Adrenal gland (tissue), 5 donors: ENCODE measurements at regions not wholly inside any gene's neighbourhood (a gene's known extent, or its start where the extent isn't known, plus 50 kb on each side); places are given as distances from the start of the nearest gene placed in this dataset.

Source experiments
- CTCF ChIP-seq, 6 experiments: fragments of 450-650 bp in 4 of 6; fragments of 200-600 bp in 2 of 6; sonication (generic) in 1 of 6; IDR thresholded peaks; 1 replicate in 5 of 6; 2 replicates in 1 of 6; pipeline versions ENCODE4 v1.5.1 to v1.8.0; 2016 to 2021; ENCODE audit warnings: antibody characterized with exemption in 6 of 6, mild to moderate bottlenecking in 2 of 6, moderate library complexity in 1 of 6
- POLR2A ChIP-seq, 2 donors: fragments of 450-650 bp; IDR thresholded peaks; one replicate each; pipeline ENCODE4 v1.6.1; 2017; ENCODE audit warnings: antibody characterized with exemption in 2 of 2, mild to moderate bottlenecking in 2 of 2, moderate library complexity in 1 of 2
- donor health status: DM: no; HTN: no; CAD: no.

- TF ChIP-seq CTCF (IDR thresholded peaks at IDR 0.05) = no peak
- TF ChIP-seq POLR2A (IDR thresholded peaks at IDR 0.05) = no peak
Measured at GRCh38 chr5:23234197-23234596, 273.2 kb upstream of the PRDM9 start.
